GM12864 (cell line): ENCODE measurements at regions not wholly inside any gene's neighbourhood (a gene's known extent, or its start where the extent isn't known, plus 50 kb on each side); places are given as distances from the start of the nearest gene placed in this dataset.

Experiments used
- DNase-seq: peaks from one replicate; pipeline ENCODE4 v3.0.0-alpha.2; 2011; ENCODE audit warnings: low read depth
- H3K4me3 ChIP-seq: 2 replicates; pipeline ENCODE4 v1.5.1; 2011; ENCODE audit warnings: mild to moderate bottlenecking, low read depth, low read length, control low read depth
- CTCF ChIP-seq: IDR thresholded peaks from 2 replicates; pipeline ENCODE4 v1.5.1; 2011; ENCODE audit warnings: low read depth, mild to moderate bottlenecking, moderate library complexity, low read length, control low read depth, inconsistent platforms; ENCODE audit errors: missing control alignments

- DNase-seq = no peak
- no peak overlapping the region for H3K4me3 ChIP-seq
- TF ChIP-seq CTCF = no peak
Observed at GRCh38 chr15:67892559-67893377, 52.9 kb upstream of the RNU6-1 start.

- H3K4me3 ChIP-seq = no peak overlapping the region
- no peak for TF ChIP-seq CTCF
- no peak for DNase-seq
Observed at GRCh38 chr15:67895237-67895636, 55.4 kb upstream of the RNU6-1 start.

GRCh38 chr15:67897646-67898339 is 57.9 kb upstream of the RNU6-1 start:
- no peak for DNase-seq
- no peak for TF ChIP-seq CTCF
- H3K4me3 ChIP-seq = no peak overlapping the region

- no peak for DNase-seq
- H3K4me3 ChIP-seq = no peak overlapping the region
- TF ChIP-seq CTCF = no peak
Observed at GRCh38 chr15:67899596-67900283, 59.9 kb upstream of the RNU6-1 start.

- no peak for DNase-seq
- TF ChIP-seq CTCF = no peak
- H3K4me3 ChIP-seq = no peak overlapping the region
Observed at GRCh38 chr15:67900621-67901147, 60.8 kb upstream of the RNU6-1 start.

GRCh38 chr15:67901922-67902321 is 62.1 kb upstream of the RNU6-1 start:
- H3K4me3 ChIP-seq = no peak overlapping the region
- no peak for TF ChIP-seq CTCF
- DNase-seq = no peak
